ENCODE measurements at regions not wholly inside any gene's neighbourhood (a gene's known extent, or its start where the extent isn't known, plus 50 kb on each side); places are given as distances from the start of the nearest gene placed in this dataset.

DNA sequence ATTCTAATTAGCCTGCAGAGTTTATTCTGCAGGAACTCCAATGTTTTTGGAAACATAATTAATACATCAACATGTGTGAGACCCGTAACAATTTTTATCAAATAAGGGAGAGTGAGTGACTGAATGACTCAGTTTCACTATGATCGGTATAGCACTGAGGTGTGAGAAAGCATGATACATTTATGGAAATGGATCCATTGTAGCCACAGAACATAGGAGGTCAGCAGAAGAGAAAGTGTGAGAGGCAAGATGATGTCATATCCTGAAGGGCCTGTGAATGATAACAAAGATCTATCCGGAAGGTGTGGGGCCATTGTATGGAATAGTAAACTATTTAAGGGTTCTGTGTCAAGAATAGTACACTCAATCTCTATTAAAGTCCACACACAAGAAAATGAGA is 1406.1 kb upstream of the TENM4 start:
- Mint-ChIP-seq H3K4me3 (no peak overlapping the region), H3K27me3 (ENCODE audit: low read depth) (no peaks in the 10 kb centered on the region), H3K4me1 (ENCODE audit: low read depth) (no peaks in the 10 kb centered on the region), H3K9me3 (peaks cover 6% of the 10 kb centered on the region), H3K36me3 (ENCODE audit: low read depth) (no peaks in the 10 kb centered on the region), H3K27ac (no peak overlapping the region)
- DNase-seq (ENCODE audit: low spot score) = no peak

DNA sequence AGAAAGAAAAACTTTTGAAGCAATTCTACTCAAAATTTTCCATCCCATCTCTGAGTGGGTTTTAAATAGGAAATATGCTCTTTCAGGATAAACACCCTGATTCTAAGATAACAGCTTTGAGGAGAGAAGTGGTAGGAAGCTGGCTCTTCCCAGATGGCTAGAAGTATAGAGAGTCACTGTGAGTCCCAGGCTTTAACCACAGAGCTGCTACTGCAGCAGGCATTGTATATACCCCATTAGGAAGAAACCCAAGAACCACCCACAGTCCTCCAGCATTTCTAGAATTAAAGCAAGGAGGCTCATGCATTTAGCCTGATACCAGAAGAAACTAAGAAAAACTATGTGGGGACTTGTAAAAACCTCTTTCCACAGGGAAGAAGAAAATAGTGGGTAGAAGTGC is 1405.6 kb upstream of the TENM4 start:
- Mint-ChIP-seq H3K36me3 (ENCODE audit: low read depth) (no peaks in the 10 kb centered on the region), H3K4me3 (no peak overlapping the region), H3K27ac (no peak overlapping the region), H3K9me3 (peaks cover 6% of the 10 kb centered on the region), H3K27me3 (ENCODE audit: low read depth) (no peaks in the 10 kb centered on the region), H3K4me1 (ENCODE audit: low read depth) (no peaks in the 10 kb centered on the region)
- no peak for DNase-seq (ENCODE audit: low spot score)

DNA sequence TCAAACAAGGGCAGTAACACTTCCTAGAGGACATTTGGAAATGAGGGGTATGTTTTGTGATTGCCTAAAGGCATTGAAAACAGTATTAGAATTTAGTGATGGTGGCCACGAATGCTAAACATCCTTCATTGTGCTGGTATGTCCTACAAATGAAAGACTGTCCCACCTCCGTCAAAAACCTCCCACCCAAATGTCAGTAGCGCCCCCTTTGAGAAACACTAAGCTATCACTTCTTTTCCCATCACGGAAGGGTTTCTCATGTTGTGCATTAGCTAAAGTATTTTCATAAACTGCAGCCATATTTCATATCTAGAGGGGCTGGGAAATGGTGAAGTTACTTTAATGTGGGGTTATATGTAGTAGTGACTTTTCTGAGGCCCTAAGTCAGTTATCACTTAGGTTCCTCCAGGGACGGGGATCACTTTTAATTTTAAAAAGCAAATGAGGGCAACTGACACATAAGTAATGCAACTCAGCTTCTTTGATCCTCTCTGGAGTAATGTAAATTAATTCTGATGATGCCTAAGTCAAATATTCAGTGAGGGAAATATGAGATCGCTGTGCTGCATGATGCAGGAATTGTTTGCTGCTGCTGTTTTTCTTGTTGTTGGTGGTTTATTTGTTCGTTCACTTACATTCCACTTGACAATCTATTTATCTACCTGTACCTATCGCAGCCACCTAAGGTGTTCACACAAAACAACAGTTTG is 1403.4 kb upstream of the TENM4 start:
- H3K36me3 Mint-ChIP-seq (ENCODE audit: low read depth) = no peaks in the 10 kb centered on the region
- DNase-seq (ENCODE audit: low spot score) = no peak
- H3K4me1 Mint-ChIP-seq (ENCODE audit: low read depth) = no peaks in the 10 kb centered on the region
- peaks cover 6% of the 10 kb centered on the region for H3K9me3 Mint-ChIP-seq
- H3K27ac Mint-ChIP-seq = no peak overlapping the region
- no peak overlapping the region for H3K4me3 Mint-ChIP-seq
- H3K27me3 Mint-ChIP-seq (ENCODE audit: low read depth) = no peaks in the 10 kb centered on the region

DNA sequence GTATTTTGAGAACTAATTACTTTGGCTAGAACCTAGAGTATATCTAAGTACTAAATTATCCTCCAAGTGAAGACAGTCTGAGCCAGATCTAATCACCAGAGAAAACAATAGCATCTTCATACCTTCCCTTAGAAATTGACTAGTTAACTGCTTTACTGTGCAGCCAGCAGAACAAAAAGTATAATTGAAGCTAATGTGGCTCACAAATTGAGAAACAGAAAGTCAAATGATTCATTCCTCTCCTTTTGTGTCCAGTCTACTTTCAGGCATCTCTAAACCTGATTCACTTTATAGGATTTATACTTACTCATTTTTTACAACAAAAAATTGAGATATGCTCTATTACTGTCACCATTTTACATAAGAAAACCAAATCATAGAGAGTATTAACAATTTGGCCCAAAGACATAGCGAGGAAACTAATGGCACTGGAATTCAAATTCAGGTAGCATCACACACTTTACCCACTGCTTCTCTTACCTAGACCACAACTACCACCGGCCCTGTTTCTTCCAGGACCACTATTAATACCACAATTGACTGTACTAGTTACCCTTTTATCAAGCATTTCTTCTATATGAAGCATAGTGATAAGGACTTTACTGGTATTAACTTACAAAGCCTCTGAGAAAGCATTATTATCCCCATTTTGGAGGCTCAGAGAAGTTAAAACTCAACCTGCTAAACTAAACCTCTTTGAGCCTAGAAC is 1402.6 kb upstream of the TENM4 start:
- Mint-ChIP-seq H3K4me1 (ENCODE audit: low read depth) (no peaks in the 10 kb centered on the region), H3K27ac (no peak overlapping the region), H3K27me3 (ENCODE audit: low read depth) (no peaks in the 10 kb centered on the region), H3K9me3 (peaks cover 6% of the 10 kb centered on the region), H3K36me3 (ENCODE audit: low read depth) (no peaks in the 10 kb centered on the region), H3K4me3 (no peak overlapping the region)
- no peak for DNase-seq (ENCODE audit: low spot score)

DNA sequence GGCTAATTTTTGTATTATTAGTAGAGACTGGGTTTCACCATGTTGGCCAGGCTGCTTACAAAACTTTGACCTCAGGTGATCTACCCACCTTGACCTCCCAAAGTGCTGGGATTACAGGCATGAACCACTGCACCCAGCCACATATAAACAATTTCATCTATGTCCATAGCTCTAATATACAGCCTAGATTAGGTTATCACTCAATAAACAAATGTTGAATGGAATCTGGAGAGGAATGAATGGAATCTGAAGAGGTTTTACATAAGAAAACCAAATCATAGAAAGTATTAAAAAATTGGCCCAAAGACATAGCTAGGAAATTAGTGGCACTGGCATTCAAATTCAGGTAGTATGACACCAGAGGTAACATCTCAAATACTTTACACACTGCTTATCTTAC is 1401.4 kb upstream of the TENM4 start:
- Mint-ChIP-seq H3K27me3 (ENCODE audit: low read depth) (no peaks in the 10 kb centered on the region), H3K36me3 (ENCODE audit: low read depth) (no peaks in the 10 kb centered on the region), H3K4me1 (ENCODE audit: low read depth) (no peaks in the 10 kb centered on the region), H3K27ac (no peak overlapping the region), H3K9me3 (peaks cover 5% of the 10 kb centered on the region), H3K4me3 (no peak overlapping the region)
- DNase-seq (ENCODE audit: low spot score) = no peak

DNA sequence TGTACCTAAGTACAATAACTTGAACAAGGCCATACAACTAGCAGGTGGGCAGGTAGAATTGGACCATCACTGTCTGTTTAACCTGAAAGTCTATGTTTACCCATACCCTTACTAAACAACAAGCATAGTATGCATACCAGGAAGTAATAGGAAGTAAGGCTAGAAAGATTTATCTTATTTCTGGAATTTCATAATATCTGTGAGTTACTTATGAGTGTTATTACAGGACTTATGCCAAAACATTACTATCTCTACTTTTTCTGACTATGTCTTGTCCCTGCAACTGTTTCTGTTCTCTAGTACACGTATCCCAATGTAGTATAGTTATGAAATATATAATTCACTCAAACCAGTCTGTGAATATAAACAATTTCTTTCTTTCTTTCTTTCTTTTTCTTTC is 1400.8 kb upstream of the TENM4 start:
- no peaks in the 10 kb centered on the region for H3K4me1 Mint-ChIP-seq (ENCODE audit: low read depth)
- H3K9me3 Mint-ChIP-seq = no peaks in the 10 kb centered on the region
- H3K4me3 Mint-ChIP-seq = no peak overlapping the region
- DNase-seq (ENCODE audit: low spot score) = no peak
- no peak overlapping the region for H3K27ac Mint-ChIP-seq
- no peaks in the 10 kb centered on the region for H3K36me3 Mint-ChIP-seq (ENCODE audit: low read depth)
- no peaks in the 10 kb centered on the region for H3K27me3 Mint-ChIP-seq (ENCODE audit: low read depth)

DNA sequence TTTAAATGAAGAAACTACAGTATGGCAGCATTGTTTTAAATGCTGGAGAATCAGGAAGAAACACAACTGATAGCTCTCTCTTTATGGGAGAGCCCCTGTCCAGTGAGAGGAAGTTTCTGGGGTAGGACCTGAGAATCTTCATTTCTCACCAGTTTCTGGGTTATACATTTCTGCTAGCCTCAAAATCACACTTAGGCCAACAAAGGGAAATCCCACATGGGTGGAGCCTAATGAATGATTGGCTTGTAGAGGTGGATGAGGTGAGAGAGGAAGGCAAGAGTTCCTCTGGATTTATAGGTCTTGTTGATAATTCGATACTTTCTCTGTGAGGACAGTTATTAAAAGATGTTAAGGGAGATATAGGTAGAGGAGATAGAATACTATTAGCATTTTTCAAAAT is 1397.3 kb upstream of the TENM4 start:
- peaks cover 2% of the 10 kb centered on the region for H3K9me3 Mint-ChIP-seq
- no peak overlapping the region for H3K4me3 Mint-ChIP-seq
- no peaks in the 10 kb centered on the region for H3K4me1 Mint-ChIP-seq (ENCODE audit: low read depth)
- DNase-seq (ENCODE audit: low spot score) = no peak
- no peak overlapping the region for H3K27ac Mint-ChIP-seq
- no peaks in the 10 kb centered on the region for H3K36me3 Mint-ChIP-seq (ENCODE audit: low read depth)
- H3K27me3 Mint-ChIP-seq (ENCODE audit: low read depth) = no peaks in the 10 kb centered on the region

DNA sequence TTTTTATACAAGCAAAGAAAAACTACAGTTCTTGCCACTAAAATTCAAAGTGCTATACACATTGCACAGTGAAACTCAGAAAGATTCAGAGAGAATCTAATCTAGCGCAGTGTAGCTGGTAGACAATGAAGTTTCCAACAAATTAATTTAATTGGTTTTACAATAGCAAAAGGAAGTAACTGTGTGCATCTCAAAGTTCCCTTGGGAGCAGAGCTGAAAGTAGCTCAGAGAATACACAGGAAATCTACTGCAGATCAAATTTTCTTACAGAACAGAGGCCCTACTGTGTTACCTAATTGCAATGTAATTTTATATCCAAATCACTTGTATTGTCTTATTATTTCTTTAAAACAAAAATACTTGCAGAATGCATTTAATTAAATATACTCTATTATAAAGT is 1396.2 kb upstream of the TENM4 start:
- Mint-ChIP-seq H3K4me1 (ENCODE audit: low read depth) (no peaks in the 10 kb centered on the region), H3K27me3 (ENCODE audit: low read depth) (no peaks in the 10 kb centered on the region), H3K9me3 (peaks cover 8% of the 10 kb centered on the region), H3K36me3 (ENCODE audit: low read depth) (no peaks in the 10 kb centered on the region), H3K4me3 (no peak overlapping the region), H3K27ac (no peak overlapping the region)
- DNase-seq (ENCODE audit: low spot score) = no peak

DNA sequence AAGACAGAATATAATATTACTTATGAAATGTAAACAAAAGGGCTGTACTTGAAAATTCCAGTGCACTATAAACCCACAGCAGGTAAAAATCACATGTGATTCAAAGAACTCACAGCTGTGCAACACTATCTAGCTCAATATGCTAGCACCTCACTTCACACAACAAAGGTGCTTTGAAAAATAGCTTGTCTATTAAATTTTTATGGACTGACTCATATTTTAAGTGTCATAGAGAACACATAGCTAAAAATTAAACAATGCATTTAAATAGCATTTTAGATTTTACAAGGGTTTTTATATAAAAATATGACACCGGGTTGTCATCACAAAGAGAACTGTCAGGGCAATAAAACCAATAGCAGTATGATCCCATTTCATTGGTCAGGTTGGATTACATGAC is 1390.5 kb upstream of the TENM4 start:
- no peaks in the 10 kb centered on the region for H3K27me3 Mint-ChIP-seq (ENCODE audit: low read depth)

DNA sequence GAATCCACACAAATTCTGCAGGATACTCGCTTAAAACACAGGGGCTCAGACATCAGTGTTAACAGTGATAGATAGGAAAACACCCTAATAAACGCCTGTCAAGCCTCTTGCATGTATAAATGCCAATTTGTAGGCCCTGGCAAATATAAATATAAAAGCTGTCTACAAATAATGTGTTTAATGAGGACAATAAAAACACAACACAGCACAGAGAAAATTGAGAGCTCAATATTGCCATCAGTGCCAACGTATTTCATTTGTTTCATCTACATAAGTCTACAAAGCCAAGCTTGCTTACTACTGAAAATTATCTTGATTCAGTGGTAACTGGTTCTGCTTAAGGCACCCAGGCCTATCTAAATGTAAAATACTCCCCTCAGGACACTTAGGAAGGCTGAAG is 1387.0 kb upstream of the TENM4 start:
- H3K9me3 Mint-ChIP-seq = peaks cover 12% of the 10 kb centered on the region
- no peaks in the 10 kb centered on the region for H3K27me3 Mint-ChIP-seq (ENCODE audit: low read depth)
- no peak for DNase-seq (ENCODE audit: low spot score)
- H3K4me3 Mint-ChIP-seq = no peak overlapping the region
- no peaks in the 10 kb centered on the region for H3K4me1 Mint-ChIP-seq (ENCODE audit: low read depth)
- H3K27ac Mint-ChIP-seq = no peak overlapping the region
- H3K36me3 Mint-ChIP-seq (ENCODE audit: low read depth) = no peaks in the 10 kb centered on the region

More for the DNA sequence above, 1390.5 kb upstream of the TENM4 start:
- Mint-ChIP-seq H3K36me3 (ENCODE audit: low read depth) (no peaks in the 10 kb centered on the region), H3K4me3 (no peak overlapping the region), H3K27ac (no peak overlapping the region), H3K4me1 (ENCODE audit: low read depth) (no peaks in the 10 kb centered on the region), H3K9me3 (peaks cover 17% of the 10 kb centered on the region)
- DNase-seq (ENCODE audit: low spot score) = no peak

DNA sequence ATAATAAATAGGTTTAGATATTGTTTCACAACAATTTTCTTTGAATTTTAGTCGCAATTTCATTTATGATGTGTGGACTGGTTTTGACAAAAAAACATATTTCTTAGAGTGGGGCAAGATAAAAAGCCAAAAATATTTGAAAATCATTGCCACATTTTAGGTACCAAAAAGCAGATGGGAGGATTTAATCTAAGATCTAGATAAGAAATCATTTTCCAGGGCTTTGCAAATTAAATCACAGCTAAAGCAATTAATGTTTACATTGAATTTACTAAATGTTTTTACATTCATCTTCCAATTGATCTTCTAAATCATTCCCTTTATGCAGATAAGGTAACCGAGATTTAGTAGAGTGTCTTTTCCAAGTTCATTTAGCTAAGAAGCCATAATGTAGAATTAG is 1386.0 kb upstream of the TENM4 start:
- DNase-seq (ENCODE audit: low spot score) = no peak
- Mint-ChIP-seq H3K27ac (no peak overlapping the region), H3K4me3 (no peak overlapping the region), H3K9me3 (peaks cover 9% of the 10 kb centered on the region), H3K4me1 (ENCODE audit: low read depth) (no peaks in the 10 kb centered on the region), H3K27me3 (ENCODE audit: low read depth) (no peaks in the 10 kb centered on the region), H3K36me3 (ENCODE audit: low read depth) (no peaks in the 10 kb centered on the region)

DNA sequence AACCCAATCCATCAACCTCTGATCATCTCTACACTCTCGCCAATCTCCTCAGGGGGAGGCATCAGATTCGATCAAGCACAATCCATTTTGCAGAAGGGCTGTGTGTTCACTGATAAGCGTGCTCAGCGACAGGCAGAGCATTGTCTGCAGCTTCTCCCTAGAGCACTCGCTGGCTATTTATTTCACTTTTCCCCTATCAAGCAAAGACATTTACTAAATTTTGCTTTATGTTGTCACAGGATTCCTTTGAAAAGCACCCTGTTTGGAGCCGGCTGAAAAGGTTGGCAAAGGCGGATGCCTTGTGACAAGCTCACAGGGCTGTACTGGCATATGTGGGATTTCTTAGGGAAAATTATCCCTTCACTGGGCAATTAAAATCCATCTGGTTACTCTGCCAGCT is 1381.5 kb upstream of the TENM4 start:
- Mint-ChIP-seq H3K9me3 (no peaks in the 10 kb centered on the region), H3K27ac (no peak overlapping the region), H3K27me3 (ENCODE audit: low read depth) (no peaks in the 10 kb centered on the region), H3K36me3 (ENCODE audit: low read depth) (no peaks in the 10 kb centered on the region), H3K4me3 (no peak overlapping the region), H3K4me1 (ENCODE audit: low read depth) (no peaks in the 10 kb centered on the region)
- no peak for DNase-seq (ENCODE audit: low spot score)

DNA sequence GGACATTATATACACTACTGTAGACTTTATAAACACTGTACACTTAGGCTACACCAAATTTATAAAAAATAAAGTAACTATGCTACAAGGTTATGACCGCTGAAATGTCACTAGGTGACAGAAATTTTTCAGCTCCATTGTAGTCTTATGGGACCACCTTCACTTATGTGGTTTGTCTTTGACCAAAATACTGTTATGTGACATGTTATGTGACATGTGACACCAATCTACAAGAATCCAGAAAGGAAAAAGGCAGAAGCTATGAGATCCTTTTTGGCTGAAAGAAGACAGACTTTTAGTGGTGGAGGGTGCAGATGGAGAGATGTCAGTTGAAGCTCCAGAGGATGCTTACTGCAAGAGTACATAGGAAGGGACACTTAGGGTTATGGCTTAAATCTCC is 1378.4 kb upstream of the TENM4 start:
- no peaks in the 10 kb centered on the region for H3K4me1 Mint-ChIP-seq (ENCODE audit: low read depth)
- H3K9me3 Mint-ChIP-seq = no peaks in the 10 kb centered on the region
- DNase-seq (ENCODE audit: low spot score) = no peak
- no peaks in the 10 kb centered on the region for H3K36me3 Mint-ChIP-seq (ENCODE audit: low read depth)
- no peak overlapping the region for H3K4me3 Mint-ChIP-seq
- no peaks in the 10 kb centered on the region for H3K27me3 Mint-ChIP-seq (ENCODE audit: low read depth)
- no peak overlapping the region for H3K27ac Mint-ChIP-seq

DNA sequence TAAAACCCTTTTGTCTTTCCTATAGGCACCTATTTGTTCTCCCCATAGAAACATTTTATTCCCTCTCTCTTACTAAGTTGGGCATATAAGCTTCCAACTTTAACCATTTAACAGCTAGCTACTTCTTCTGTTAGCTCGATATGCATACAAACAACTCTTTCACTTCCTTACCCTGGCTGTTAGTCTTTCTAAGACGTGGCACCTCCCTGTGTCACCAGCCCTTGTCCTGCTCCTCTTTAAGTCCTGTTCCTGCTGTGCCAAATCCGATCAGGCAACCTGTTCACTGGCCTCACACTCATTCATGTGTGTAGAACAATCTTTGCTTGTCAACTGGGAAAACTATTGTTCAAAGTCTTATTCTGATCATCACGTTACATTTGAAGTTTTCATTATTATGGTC is 1376.1 kb upstream of the TENM4 start:
- DNase-seq (ENCODE audit: low spot score) = no peak
- Mint-ChIP-seq H3K4me1 (ENCODE audit: low read depth) (no peaks in the 10 kb centered on the region), H3K4me3 (no peak overlapping the region), H3K27ac (no peak overlapping the region), H3K36me3 (ENCODE audit: low read depth) (no peaks in the 10 kb centered on the region), H3K9me3 (no peaks in the 10 kb centered on the region), H3K27me3 (ENCODE audit: low read depth) (no peaks in the 10 kb centered on the region)

DNA sequence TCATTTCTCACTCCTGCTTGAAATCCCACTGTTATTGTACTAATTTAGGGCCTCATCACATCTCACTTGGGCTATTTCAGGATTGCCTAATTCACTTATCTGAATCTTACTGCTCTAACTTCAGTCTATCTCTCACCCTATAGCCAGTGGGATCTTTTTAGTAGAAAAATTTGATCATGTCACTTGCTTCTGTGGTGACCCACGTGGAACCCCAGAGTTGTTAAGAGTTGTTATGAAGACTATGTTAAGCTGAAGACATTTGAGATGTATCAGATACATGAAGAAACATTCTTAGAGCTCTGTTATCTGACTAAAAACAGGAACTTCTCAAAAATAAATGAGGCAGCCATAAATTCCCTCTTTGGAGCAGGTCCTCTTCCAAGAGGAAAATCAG is 1375.6 kb upstream of the TENM4 start:
- no peaks in the 10 kb centered on the region for H3K9me3 Mint-ChIP-seq
- H3K4me1 Mint-ChIP-seq (ENCODE audit: low read depth) = no peaks in the 10 kb centered on the region
- H3K36me3 Mint-ChIP-seq (ENCODE audit: low read depth) = no peaks in the 10 kb centered on the region
- DNase-seq (ENCODE audit: low spot score) = no peak
- no peak overlapping the region for H3K4me3 Mint-ChIP-seq
- H3K27me3 Mint-ChIP-seq (ENCODE audit: low read depth) = no peaks in the 10 kb centered on the region
- no peak overlapping the region for H3K27ac Mint-ChIP-seq

All from T-helper 2 cell treated with Interferon-gamma antibody and Interleukin-4, amounts not matched to agents 5 μg/mL and 100 μg/mL, for 36 hours (primary cell).